PC-3 (cell line): ENCODE measurements at regions not wholly inside any gene's neighbourhood (a gene's known extent, or its start where the extent isn't known, plus 50 kb on each side); places are given as distances from the start of the nearest gene placed in this dataset.
"Not testable (repeated sequence)": the region's sequence is repeated elsewhere in the genome, so short reads cannot be mapped to it uniquely, and the experiment has no call there.

Experiments
- CTCF ChIP-seq: fragments of 300-600 bp; sonication (generic); conservative IDR thresholded peaks from 2 replicates; pipeline ENCODE4 v1.5.1; 2017; ENCODE audit warnings: antibody characterized with exemption, low read depth, mild to moderate bottlenecking, low read length
- EZH2 ChIP-seq: fragments of 300-600 bp; sonication (generic); IDR thresholded peaks from one replicate; pipeline ENCODE4 v1.6.1; 2017; ENCODE audit warnings: antibody characterized with exemption, mild to moderate bottlenecking, low read length; ENCODE audit not compliant: unreplicated experiment

GRCh38 chr7:153957677-153958076 lies 94.5 kb upstream of the DPP6 start:
- TF ChIP-seq EZH2, CTCF: not testable (repeated sequence)
